ENCODE measurements at regions not wholly inside any gene's neighbourhood (a gene's known extent, or its start where the extent isn't known, plus 50 kb on each side); places are given as distances from the start of the nearest gene placed in this dataset.

- Histone ChIP-seq H3K4me2 (ENCODE audit: low read depth, low read length) (no peak overlapping the region), H3K27ac (ENCODE audit: insufficient read depth, low read length) (no peak overlapping the region), H2AK5ac (ENCODE audit: low read depth, low read length) (no peak overlapping the region), H3K36me3 (ENCODE audit: control insufficient read depth, insufficient read depth, low read length) (no peaks in the 10 kb centered on the region), H4K5ac (ENCODE audit: low read depth, low read length) (no peak overlapping the region), H3K23ac (ENCODE audit: low read depth, low read length) (no peak overlapping the region), H3K79me1 (ENCODE audit: low read depth in 1 of 2, low read length in 2 of 2) (no peaks in the 10 kb centered on the region), H2AK9ac (replicated peaks; ENCODE audit: low read depth, low read length, poor library complexity) (no peak overlapping the region), H3K14ac (replicated peaks; ENCODE audit: low read depth, low read length) (no peak overlapping the region), H4K20me1 (ENCODE audit: insufficient read depth, low read length) (no peaks in the 10 kb centered on the region), H3K4me3 (ENCODE audit: insufficient read depth, low read depth, low read length) (no peak overlapping the region), H4K8ac (ENCODE audit: low read depth in 2 of 2, low read length in 2 of 2) (no peak overlapping the region), H3K27me3 (ENCODE audit: control insufficient read depth, insufficient read depth, low read length) (no peaks in the 10 kb centered on the region), H3K9me1 (ENCODE audit: insufficient read depth, low read length) (no peaks in the 10 kb centered on the region), H2BK120ac (ENCODE audit: low read depth, low read length) (no peak overlapping the region), H2AFZ (replicated peaks; ENCODE audit: low read length, poor library complexity) (no peak overlapping the region), H4K91ac (ENCODE audit: insufficient read depth, low read depth, low read length) (no peak overlapping the region), H3K56ac (ENCODE audit: extremely low read depth, insufficient read depth, low read length) (no peak overlapping the region), H3K9ac (ENCODE audit: low read depth, low read length) (no peak overlapping the region), H3K4ac (ENCODE audit: low read depth, low read length) (no peak overlapping the region), H2BK5ac (ENCODE audit: low read depth, low read length, poor library complexity, severe bottlenecking) (no peak overlapping the region), H3K9me3 (ENCODE audit: control insufficient read depth, insufficient read depth, low read length) (no peaks in the 10 kb centered on the region), H3K18ac (ENCODE audit: low read depth, low read length) (no peak overlapping the region), H2BK20ac (ENCODE audit: low read depth, low read length) (no peak overlapping the region), H3K4me1 (ENCODE audit: control insufficient read depth, insufficient read depth, low read length) (no peaks in the 10 kb centered on the region), H2BK15ac (ENCODE audit: low read depth, low read length) (no peak overlapping the region)
- no CpG with 5 or more reads among the region's 2 CpGs for WGBS, 2 experiments (ENCODE audit: extremely low coverage in 2 of 2, insufficient read length in 1 of 2)
- intact Hi-C loops (cut with micrococcal nuclease) = no loop called here
- in situ Hi-C loops (cut with MboI; ENCODE audit: low sequenced_read_pairs) = no loop called here
- dilution Hi-C loops (cut with HindIII; ENCODE audit: low sequenced_read_pairs, unreplicated experiment) = no loop called here
- no TSS peak for BruUV-seq (replicated peaks)
- ChIA-PET POLR2A (ENCODE audit: unreplicated experiment) (no interaction called here), CTCF (no interaction called here)
- no peak for ATAC-seq (ENCODE audit: low read depth)
- no peak for DNase-seq
- no peak for TF ChIP-seq BHLHE40 (IDR thresholded peaks at IDR 0.05; ENCODE audit: low read depth, low read length)
- TF ChIP-seq RFX5 (IDR thresholded peaks at IDR 0.05; ENCODE audit: low read depth, low read length) = no peak
- no peak for TF ChIP-seq POLR2A (IDR thresholded peaks at IDR 0.05; ENCODE audit: low read depth, low read length)
- TF ChIP-seq RCOR1 (IDR thresholded peaks at IDR 0.05; ENCODE audit: insufficient replicate concordance, low read length) = no peak
- TF ChIP-seq RAD21 (IDR thresholded peaks at IDR 0.05; ENCODE audit: low read length) = no peak
- TF ChIP-seq CHD1 (IDR thresholded peaks at IDR 0.05; ENCODE audit: low read depth, low read length) = no peak
- TF ChIP-seq CTCF (conservative IDR thresholded peaks at IDR 0.05; ENCODE audit: low read depth, low read length) = no peak
- TF ChIP-seq CEBPB (IDR thresholded peaks at IDR 0.05; ENCODE audit: low read depth, low read length) = no peak
- no peak for TF ChIP-seq FOS (IDR thresholded peaks at IDR 0.05; ENCODE audit: low read depth, low read length)
- TF ChIP-seq ELK1 (IDR thresholded peaks at IDR 0.05; ENCODE audit: borderline replicate concordance, low read depth, low read length) = no peak
- TF ChIP-seq NFE2L2 (IDR thresholded peaks at IDR 0.05; ENCODE audit: low read depth, low read length) = no peak
- no peak for TF ChIP-seq SMC3 (IDR thresholded peaks at IDR 0.05; ENCODE audit: low read depth, low read length)
- TF ChIP-seq MAZ (IDR thresholded peaks at IDR 0.05; ENCODE audit: borderline replicate concordance, low read depth, low read length) = no peak
- no peak for TF ChIP-seq MAFK (IDR thresholded peaks at IDR 0.05; ENCODE audit: low read depth, low read length)
- TF ChIP-seq USF2 (IDR thresholded peaks at IDR 0.05; ENCODE audit: low read depth, low read length) = no peak
Measured at GRCh38 chr7:109821156-109821555, 1251.5 kb downstream of the DNAJB9 start.
